B cell (primary cell): ENCODE measurements at regions not wholly inside any gene's neighbourhood (a gene's known extent, or its start where the extent isn't known, plus 50 kb on each side); places are given as distances from the start of the nearest gene placed in this dataset.

Experiments
- ATAC-seq: fragments of 200-7000 bp; cut with Tn5 transposase; one replicate; pipeline ENCODE4 v1.10.0; 2021; ENCODE audit warnings: low read depth, mild to moderate bottlenecking, moderate number of reproducible peaks, moderate library complexity
- CTCF ChIA-PET: fragments of 350-600 bp; sonication (Branson Sonifier 250); formaldehyde crosslinking; loops from one replicate; lab custom pipeline; 2021; ENCODE audit warnings: antibody characterized with exemption, inconsistent platforms; lab: Charles Lee
- POLR2A ChIA-PET: fragments of 350-600 bp; sonication (Branson Sonifier 250); formaldehyde crosslinking; loops from one replicate; lab custom pipeline; 2021; ENCODE audit warnings: antibody characterized with exemption; lab: Charles Lee
- DNase-seq: peaks from one replicate; pipeline ENCODE4 v3.0.0; 2013
- H2AFZ ChIP-seq: 2 replicates; pipeline ENCODE4 v1.6.1; 2012; ENCODE audit warnings: mild to moderate bottlenecking, low read depth, low read length; ENCODE audit not compliant: insufficient read depth, poor library complexity, severe bottlenecking
- H3K27ac ChIP-seq, 2 donors: 1 replicate in 1 of 2; 2 replicates in 1 of 2; pipeline ENCODE4 v1.5.1; 2012 to 2013; ENCODE audit warnings: low read length in 2 of 2, mild to moderate bottlenecking in 2 of 2, moderate library complexity in 1 of 2
- H3K27me3 ChIP-seq, 4 experiments: fragments of 200-600 bp in 1 of 4; sonication (generic) in 1 of 4; replicated peaks in 1 of 4; 1 replicate in 2 of 4; 2 replicates in 2 of 4; pipeline versions ENCODE4 v1.6.1 to v1.7.0; 2013 to 2016; ENCODE audit warnings: low read length in 3 of 4, mild to moderate bottlenecking in 2 of 4, mixed read lengths in 1 of 4, moderate library complexity in 1 of 4; ENCODE audit not compliant: insufficient read depth in 4 of 4, control insufficient read depth in 3 of 4; ENCODE audit errors: control extremely low read depth in 1 of 4
- H3K36me3 ChIP-seq, 2 experiments: replicated peaks in 1 of 2; 1 replicate in 1 of 2; 2 replicates in 1 of 2; pipeline versions ENCODE4 v1.6.1 to v1.7.1; 2013; ENCODE audit warnings: low read length in 1 of 2; ENCODE audit not compliant: insufficient read depth in 2 of 2, control insufficient read depth in 1 of 2; ENCODE audit errors: control extremely low read depth in 1 of 2, extremely low read depth in 1 of 2
- H3K4me1 ChIP-seq, 2 donors: fragments of 200-600 bp in 1 of 2; sonication (generic) in 1 of 2; 1 replicate in 1 of 2; 2 replicates in 1 of 2; pipeline versions ENCODE4 v1.5.1 to v1.6.1; 2013 to 2017; ENCODE audit warnings: low read length in 2 of 2; ENCODE audit not compliant: control insufficient read depth in 2 of 2, insufficient read depth in 2 of 2
- H3K4me2 ChIP-seq: replicated peaks from 2 replicates; pipeline ENCODE3; 2012; ENCODE audit warnings: mild to moderate bottlenecking, low read depth, low read length; ENCODE audit not compliant: poor library complexity, severe bottlenecking
- H3K4me3 ChIP-seq, 5 experiments: fragments of 200-600 bp in 1 of 5; sonication (generic) in 1 of 5; 1 replicate in 3 of 5; 2 replicates in 2 of 5; pipeline versions ENCODE4 v1.5.1 to v1.7.0; 2011 to 2016; ENCODE audit warnings: low read length in 4 of 5, mild to moderate bottlenecking in 4 of 5, low read depth in 2 of 5, control low read depth in 1 of 5, moderate library complexity in 1 of 5; ENCODE audit not compliant: insufficient read depth in 1 of 5; ENCODE audit errors: control extremely low read depth in 1 of 5, extremely low read depth in 1 of 5
- H3K79me2 ChIP-seq: fragments of 200-600 bp; sonication (generic); one replicate; pipeline ENCODE4 v1.6.0; 2016; ENCODE audit warnings: low read length; ENCODE audit not compliant: control insufficient read depth, insufficient read depth
- H3K9ac ChIP-seq: fragments of 200-600 bp; sonication (generic); 2 replicates; pipeline ENCODE4 v1.6.1; 2017; ENCODE audit warnings: mild to moderate bottlenecking, low read length, moderate library complexity
- H3K9me3 ChIP-seq, 3 donors: one replicate each; pipeline versions ENCODE4 v1.6.1 to v1.7.1; 2013; ENCODE audit warnings: low read length in 2 of 3; ENCODE audit not compliant: control insufficient read depth in 2 of 3, insufficient read depth in 1 of 3; ENCODE audit errors: control extremely low read depth in 1 of 3
- H4K20me1 ChIP-seq: 2 replicates; pipeline ENCODE4 v1.6.0; 2012; ENCODE audit warnings: mild to moderate bottlenecking, low read length; ENCODE audit not compliant: insufficient read depth, control insufficient read depth, poor library complexity, severe bottlenecking
- H3K27ac Mint-ChIP-seq: one replicate; pipeline ENCODE4 v1.8.0; 2021; ENCODE audit warnings: mixed read lengths
- H3K27me3 Mint-ChIP-seq: one replicate; pipeline ENCODE4 v1.8.0; 2021; ENCODE audit warnings: mixed read lengths
- H3K4me1 Mint-ChIP-seq: one replicate; pipeline ENCODE4 v1.8.0; 2021; ENCODE audit warnings: mixed read lengths
- H3K4me3 Mint-ChIP-seq: one replicate; pipeline ENCODE4 v1.8.0; 2021; ENCODE audit warnings: mixed read lengths
- H3K9me3 Mint-ChIP-seq: one replicate; pipeline ENCODE4 v1.8.0; 2022; ENCODE audit warnings: mixed read lengths; ENCODE audit not compliant: insufficient read depth
- CTCF ChIP-seq: fragments of 200-600 bp; IDR thresholded peaks from one replicate; pipeline ENCODE4 v1.8.0; 2022; ENCODE audit warnings: antibody characterized with exemption, mild to moderate bottlenecking
- EZH2 ChIP-seq: IDR thresholded peaks from 2 replicates; pipeline ENCODE4 v1.6.1; 2012; ENCODE audit warnings: borderline replicate concordance, low read depth, mild to moderate bottlenecking, moderate library complexity, low read length; ENCODE audit not compliant: insufficient read depth, poor library complexity, severe bottlenecking
- WGBS: methylation state at CpG from one replicate; pipeline ENCODE4 v1.1.5; 2013; ENCODE audit warnings: missing lambda C conversion rate; ENCODE audit not compliant: insufficient coverage; 5-methylcytosine and 5-hydroxymethylcytosine counted together
- intact Hi-C: fragments of 100-400 bp; cut with micrococcal nuclease; formaldehyde crosslinking; loops from one replicate; pipeline ENCODE4 v1.10.0; 2022

DNA sequence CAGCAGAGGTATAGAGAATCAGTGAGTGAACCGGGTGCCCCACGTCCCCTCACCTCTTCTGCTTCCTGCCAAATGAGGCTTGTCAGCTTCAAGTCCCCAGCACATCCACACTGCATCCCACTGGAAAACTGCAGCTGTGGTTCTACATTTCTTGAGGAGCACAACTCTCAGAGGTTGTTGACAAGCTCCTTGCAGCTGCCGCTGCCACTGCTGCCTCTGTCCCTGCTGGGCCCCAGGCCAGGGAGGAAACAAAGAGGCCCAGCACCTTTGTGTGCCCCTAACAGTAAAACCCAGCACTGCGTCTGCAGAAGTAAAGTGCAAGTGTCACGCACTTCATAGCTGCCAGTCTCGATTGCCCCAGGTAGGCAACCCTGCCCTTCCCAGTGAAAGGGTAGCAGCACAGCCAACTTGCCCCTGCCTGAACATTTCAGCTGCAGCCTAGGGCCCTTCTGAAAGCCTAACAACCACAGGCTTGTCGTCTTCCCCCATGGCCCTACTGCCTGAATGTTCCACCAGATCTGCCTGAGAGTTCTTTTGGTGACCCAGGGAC lies 1162.1 kb upstream of the USP15 start:
- POLR2A ChIA-PET = no interaction called here
- no peak for DNase-seq

DNA sequence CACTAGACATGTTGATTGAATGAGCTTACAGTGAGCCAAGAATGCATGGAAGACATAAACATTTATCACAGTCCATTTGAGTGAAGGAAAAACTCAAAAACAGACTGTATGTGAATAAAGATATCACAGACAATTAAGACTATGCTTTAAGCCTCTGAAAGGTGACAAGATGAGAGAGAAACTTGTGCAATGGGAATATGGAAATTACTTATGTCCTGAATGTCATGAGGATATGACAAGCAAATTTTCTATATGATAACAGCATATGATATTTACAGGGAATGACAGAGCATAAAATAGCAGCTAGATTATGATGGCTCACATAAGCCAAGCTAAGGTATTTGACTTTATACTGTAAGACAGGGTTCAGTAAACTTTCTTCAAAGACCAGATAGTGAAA lies 1153.1 kb upstream of the USP15 start:
- TF ChIP-seq CTCF (no peak), EZH2 (no peak)
- intact Hi-C loops = no loop called here
- H4K20me1 ChIP-seq = no peaks in the 10 kb centered on the region
- H2AFZ ChIP-seq = no peak overlapping the region
- Mint-ChIP-seq H3K27me3 (no peaks in the 10 kb centered on the region), H3K4me1 (no peaks in the 10 kb centered on the region), H3K27ac (no peak overlapping the region), H3K4me3 (no peak overlapping the region), H3K9me3 (peaks cover 3% of the 10 kb centered on the region)
- no peaks in the 10 kb centered on the region for H3K36me3 ChIP-seq
- H3K9me3 ChIP-seq = peaks cover 0 to 4% (median 0%) of the 10 kb centered on the region in 3 donors
- no peak overlapping the region for H3K4me3 ChIP-seq
- CTCF ChIA-PET = no interaction called here
- H3K4me1 ChIP-seq = no peaks in the 10 kb centered on the region
- H3K4me2 ChIP-seq = no peak overlapping the region
- H3K9ac ChIP-seq = no peak overlapping the region
- ATAC-seq = no peak
- POLR2A ChIA-PET = no interaction called here
- H3K27ac ChIP-seq = no peak overlapping the region
- H3K27me3 ChIP-seq = no peaks in the 10 kb centered on the region
- DNase-seq = no peak
- no peaks in the 10 kb centered on the region for H3K79me2 ChIP-seq

More for the DNA sequence above, 1162.1 kb upstream of the USP15 start:
- Histone ChIP-seq H3K79me2 (no peaks in the 10 kb centered on the region), H3K9me3 (peaks cover 0 to 11% (median 0%) of the 10 kb centered on the region in 3 donors), H3K4me1 (no peaks in the 10 kb centered on the region), H3K9ac (no peak overlapping the region), H3K36me3 (no peaks in the 10 kb centered on the region), H3K4me2 (no peak overlapping the region), H3K4me3 (no peak overlapping the region), H4K20me1 (no peaks in the 10 kb centered on the region), H3K27me3 (no peaks in the 10 kb centered on the region), H2AFZ (no peak overlapping the region), H3K27ac (no peak overlapping the region)
- Mint-ChIP-seq H3K4me3 (no peak overlapping the region), H3K27ac (no peak overlapping the region), H3K4me1 (no peaks in the 10 kb centered on the region), H3K27me3 (no peaks in the 10 kb centered on the region), H3K9me3 (peaks cover 10% of the 10 kb centered on the region)
- intact Hi-C loops = no loop called here
- no peak for ATAC-seq
- TF ChIP-seq EZH2 (no peak), CTCF (no peak)
- CTCF ChIA-PET = no interaction called here
- WGBS = 71% methylated on average over 7 of the region's 7 CpGs
